ENCODE measurements at regions not wholly inside any gene's neighbourhood (a gene's known extent, or its start where the extent isn't known, plus 50 kb on each side); places are given as distances from the start of the nearest gene placed in this dataset.

DNA sequence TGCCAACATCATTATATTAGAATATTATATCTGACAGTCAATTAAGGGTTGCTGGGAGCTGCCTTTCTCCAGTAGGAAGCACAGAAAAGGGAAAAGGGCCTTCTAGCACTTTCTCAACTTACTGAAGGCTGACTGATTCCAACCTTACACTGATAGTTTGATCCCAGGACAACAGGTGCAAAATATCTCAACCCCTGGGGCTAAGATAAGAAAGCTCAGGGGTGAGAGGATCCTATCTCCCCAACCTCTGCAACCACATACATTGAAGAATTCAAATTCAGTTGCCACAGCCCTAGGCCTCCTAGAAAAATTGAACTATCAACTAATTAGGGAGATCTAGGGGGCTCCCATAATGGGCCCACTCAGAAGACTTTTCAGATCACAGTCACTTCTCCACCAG is 179.1 kb upstream of the GPRIN3 start:
- no peak overlapping the region for H2AFZ ChIP-seq (ENCODE audit: control insufficient read depth, low read depth, low read length)

More for the DNA sequence above, 179.1 kb upstream of the GPRIN3 start:
- Histone ChIP-seq H3K27ac (ENCODE audit: control insufficient read depth, insufficient read depth) (no peak overlapping the region), H3K79me2 (ENCODE audit: control insufficient read depth, insufficient read depth, low read length) (no peaks in the 10 kb centered on the region), H3K4me1 (ENCODE audit: control insufficient read depth, insufficient read depth, low read length) (no peaks in the 10 kb centered on the region), H3K36me3 (ENCODE audit: control insufficient read depth in 2 of 2, insufficient read depth in 2 of 2, low read length in 1 of 2) (no peaks in the 10 kb centered on the region), H3K27me3 (replicated peaks in 1 of 2; ENCODE audit: control insufficient read depth in 2 of 2, insufficient read depth in 2 of 2, low read length in 1 of 2) (no peaks in the 10 kb centered on the region), H3K4me2 (ENCODE audit: control insufficient read depth, insufficient read depth) (no peak overlapping the region), H3K9me3 (replicated peaks; ENCODE audit: control insufficient read depth, insufficient read depth, low read length) (no peaks in the 10 kb centered on the region), H4K20me1 (ENCODE audit: control insufficient read depth, insufficient read depth) (no peaks in the 10 kb centered on the region), H3K9ac (ENCODE audit: control insufficient read depth, insufficient read depth, low read length) (no peak overlapping the region), H3K4me3 (no peak overlapping the region)
- TF ChIP-seq YY1 (IDR thresholded peaks at IDR 0.05; ENCODE audit: low read depth, low read length) (no peak), SREBF2 (IDR thresholded peaks at IDR 0.05; ENCODE audit: low read length) (no peak), ZBED1 (IDR thresholded peaks at IDR 0.05; ENCODE audit: borderline replicate concordance) (no peak), GABPA (IDR thresholded peaks at IDR 0.05; ENCODE audit: low read depth) (no peak), ZNF384 (IDR thresholded peaks at IDR 0.05; ENCODE audit: borderline replicate concordance, low read depth, low read length) (no peak), BCLAF1 (IDR thresholded peaks at IDR 0.05) (no peak), EP300 (IDR thresholded peaks at IDR 0.05; ENCODE audit: borderline replicate concordance in 1 of 2, control insufficient read depth in 1 of 2, low read depth in 2 of 2, low read length in 2 of 2) (no peak), NKRF (conservative IDR thresholded peaks at IDR 0.05) (no peak), ASH2L (IDR thresholded peaks at IDR 0.05; ENCODE audit: borderline replicate concordance, low read depth) (no peak), ZNF274 (IDR thresholded peaks at IDR 0.05; ENCODE audit: insufficient read depth, insufficient read length) (no peak), CBX5 (IDR thresholded peaks at IDR 0.05; ENCODE audit: low read depth) (no peak), TAF1 (IDR thresholded peaks at IDR 0.05; ENCODE audit: borderline replicate concordance, low read depth, low read length) (no peak)
- TF ChIP-seq, protein P1, sequence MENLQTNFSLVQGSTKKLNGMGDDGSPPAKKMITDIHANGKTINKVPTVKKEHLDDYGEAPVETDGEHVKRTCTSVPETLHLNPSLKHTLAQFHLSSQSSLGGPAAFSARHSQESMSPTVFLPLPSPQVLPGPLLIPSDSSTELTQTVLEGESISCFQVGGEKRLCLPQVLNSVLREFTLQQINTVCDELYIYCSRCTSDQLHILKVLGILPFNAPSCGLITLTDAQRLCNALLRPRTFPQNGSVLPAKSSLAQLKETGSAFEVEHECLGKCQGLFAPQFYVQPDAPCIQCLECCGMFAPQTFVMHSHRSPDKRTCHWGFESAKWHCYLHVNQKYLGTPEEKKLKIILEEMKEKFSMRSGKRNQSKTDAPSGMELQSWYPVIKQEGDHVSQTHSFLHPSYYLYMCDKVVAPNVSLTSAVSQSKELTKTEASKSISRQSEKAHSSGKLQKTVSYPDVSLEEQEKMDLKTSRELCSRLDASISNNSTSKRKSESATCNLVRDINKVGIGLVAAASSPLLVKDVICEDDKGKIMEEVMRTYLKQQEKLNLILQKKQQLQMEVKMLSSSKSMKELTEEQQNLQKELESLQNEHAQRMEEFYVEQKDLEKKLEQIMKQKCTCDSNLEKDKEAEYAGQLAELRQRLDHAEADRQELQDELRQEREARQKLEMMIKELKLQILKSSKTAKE (IDR thresholded peaks at IDR 0.05; ENCODE audit: low read depth, poor library complexity, severe bottlenecking): no peak
- TF ChIP-seq, protein P2, sequence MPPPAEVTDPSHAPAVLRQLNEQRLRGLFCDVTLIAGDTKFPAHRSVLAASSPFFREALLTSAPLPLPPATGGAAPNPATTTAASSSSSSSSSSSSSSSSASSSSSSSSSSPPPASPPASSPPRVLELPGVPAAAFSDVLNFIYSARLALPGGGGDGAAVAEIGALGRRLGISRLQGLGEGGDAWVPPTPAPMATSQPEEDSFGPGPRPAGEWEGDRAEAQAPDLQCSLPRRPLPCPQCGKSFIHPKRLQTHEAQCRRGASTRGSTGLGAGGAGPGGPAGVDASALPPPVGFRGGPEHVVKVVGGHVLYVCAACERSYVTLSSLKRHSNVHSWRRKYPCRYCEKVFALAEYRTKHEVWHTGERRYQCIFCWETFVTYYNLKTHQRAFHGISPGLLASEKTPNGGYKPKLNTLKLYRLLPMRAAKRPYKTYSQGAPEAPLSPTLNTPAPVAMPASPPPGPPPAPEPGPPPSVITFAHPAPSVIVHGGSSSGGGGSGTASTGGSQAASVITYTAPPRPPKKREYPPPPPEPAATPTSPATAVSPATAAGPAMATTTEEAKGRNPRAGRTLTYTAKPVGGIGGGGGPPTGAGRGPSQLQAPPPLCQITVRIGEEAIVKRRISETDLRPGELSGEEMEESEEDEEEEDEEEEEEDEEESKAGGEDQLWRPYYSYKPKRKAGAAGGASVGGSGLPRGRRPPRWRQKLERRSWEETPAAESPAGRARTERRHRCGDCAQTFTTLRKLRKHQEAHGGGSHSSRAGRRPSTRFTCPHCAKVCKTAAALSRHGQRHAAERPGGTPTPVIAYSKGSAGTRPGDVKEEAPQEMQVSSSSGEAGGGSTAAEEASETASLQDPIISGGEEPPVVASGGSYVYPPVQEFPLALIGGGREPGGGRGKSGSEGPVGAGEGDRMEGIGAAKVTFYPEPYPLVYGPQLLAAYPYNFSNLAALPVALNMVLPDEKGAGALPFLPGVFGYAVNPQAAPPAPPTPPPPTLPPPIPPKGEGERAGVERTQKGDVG (CRISPR knock-in tag; IDR thresholded peaks at IDR 0.05): no peak
- in situ Hi-C loops (cut with MboI) (no loop called here), intact Hi-C loops (cut with micrococcal nuclease; ENCODE audit: unreplicated experiment) (loop anchor here (5.0 kb wide), 1 partner anchor 416 kb away; no protein-coding TSS in a partner anchor)
- ATAC-seq (no peak), FAIRE-seq (no peak), DNase-seq (ENCODE audit: low read depth, low spot score) (no peak)
- ChIA-PET POLR2A (no interaction called here), SMC1A (ENCODE audit: uncharacterized antibody, unreplicated experiment) (interaction anchor here (0.6 to 1.2 kb wide), 4 partner anchors 17 to 382 kb away, joined by 3 to 4 read pairs (median 3); no protein-coding TSS in a partner anchor), CTCF (interaction anchor here (0.6 to 2.1 kb wide), 4 partner anchors 9 to 416 kb away, joined by 3 to 8 read pairs (median 4); no protein-coding TSS in a partner anchor), RAD21 (ENCODE audit: unreplicated experiment) (no interaction called here)
- BruUV-seq (replicated peaks): no TSS peak
